Peyer's patch (tissue), 4 donors: ENCODE measurements at regions not wholly inside any gene's neighbourhood (a gene's known extent, or its start where the extent isn't known, plus 50 kb on each side); places are given as distances from the start of the nearest gene placed in this dataset.
"Not testable (repeated sequence)": the region's sequence is repeated elsewhere in the genome, so short reads cannot be mapped to it uniquely, and the experiment has no call there.

Experiments
- DNase-seq, 3 donors: peaks; one replicate each; pipeline ENCODE4 v3.0.0-alpha.2; 2017 to 2019
- H3K27ac ChIP-seq, 4 donors: fragments of 200-600 bp; sonication (generic); one replicate each; pipeline ENCODE4 v1.5.1; 2016 to 2019
- H3K27me3 ChIP-seq, 2 donors: fragments of 200-600 bp; sonication (generic); one replicate each; pipeline ENCODE4 v1.5.1; 2019
- H3K36me3 ChIP-seq, 3 donors: fragments of 200-600 bp; sonication (generic); one replicate each; pipeline ENCODE4 v1.5.1; 2016 to 2019
- H3K4me1 ChIP-seq, 4 donors: fragments of 200-600 bp; sonication (generic); one replicate each; pipeline ENCODE4 v1.5.1; 2016 to 2019
- H3K4me3 ChIP-seq, 4 donors: fragments of 200-600 bp; sonication (generic); 1 replicate in 3 of 4; 2 replicates in 1 of 4; pipeline ENCODE4 v1.5.1; 2016 to 2019; ENCODE audit warnings: mild to moderate bottlenecking in 1 of 4
- H3K9me3 ChIP-seq, 4 donors: fragments of 200-600 bp; sonication (generic); one replicate each; pipeline ENCODE4 v1.5.1; 2016 to 2019; ENCODE audit warnings: mild to moderate bottlenecking in 1 of 4
- POLR2A ChIP-seq, 2 donors: fragments of 450-650 bp; IDR thresholded peaks; one replicate each; pipeline ENCODE4 v1.5.1; 2017; ENCODE audit warnings: antibody characterized with exemption in 2 of 2, mild to moderate bottlenecking in 2 of 2, moderate library complexity in 2 of 2
- TF ChIP-seq, protein P1 (sequence below), 6 experiments: fragments of 450-650 bp in 4 of 6; fragments of 200-600 bp in 2 of 6; sonication (generic) in 1 of 6; IDR thresholded peaks; one replicate each; pipeline ENCODE4 v1.5.1; 2017 to 2019; ENCODE audit warnings: antibody characterized with exemption in 6 of 6, mild to moderate bottlenecking in 3 of 6, moderate library complexity in 1 of 6

- Histone ChIP-seq H3K36me3 (no peaks in the 10 kb centered on the region), H3K4me1 (no peaks in the 10 kb centered on the region), H3K9me3 (no peaks in the 10 kb centered on the region), H3K27ac (no peak overlapping the region), H3K27me3 (no peaks in the 10 kb centered on the region), H3K4me3 (no peak overlapping the region)
- peak in 1 of 3 donors; percentile 12 for DNase-seq
- TF ChIP-seq, protein P1, sequence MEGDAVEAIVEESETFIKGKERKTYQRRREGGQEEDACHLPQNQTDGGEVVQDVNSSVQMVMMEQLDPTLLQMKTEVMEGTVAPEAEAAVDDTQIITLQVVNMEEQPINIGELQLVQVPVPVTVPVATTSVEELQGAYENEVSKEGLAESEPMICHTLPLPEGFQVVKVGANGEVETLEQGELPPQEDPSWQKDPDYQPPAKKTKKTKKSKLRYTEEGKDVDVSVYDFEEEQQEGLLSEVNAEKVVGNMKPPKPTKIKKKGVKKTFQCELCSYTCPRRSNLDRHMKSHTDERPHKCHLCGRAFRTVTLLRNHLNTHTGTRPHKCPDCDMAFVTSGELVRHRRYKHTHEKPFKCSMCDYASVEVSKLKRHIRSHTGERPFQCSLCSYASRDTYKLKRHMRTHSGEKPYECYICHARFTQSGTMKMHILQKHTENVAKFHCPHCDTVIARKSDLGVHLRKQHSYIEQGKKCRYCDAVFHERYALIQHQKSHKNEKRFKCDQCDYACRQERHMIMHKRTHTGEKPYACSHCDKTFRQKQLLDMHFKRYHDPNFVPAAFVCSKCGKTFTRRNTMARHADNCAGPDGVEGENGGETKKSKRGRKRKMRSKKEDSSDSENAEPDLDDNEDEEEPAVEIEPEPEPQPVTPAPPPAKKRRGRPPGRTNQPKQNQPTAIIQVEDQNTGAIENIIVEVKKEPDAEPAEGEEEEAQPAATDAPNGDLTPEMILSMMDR (IDR thresholded peaks at IDR 0.05) = no peak
- no peak for TF ChIP-seq POLR2A (IDR thresholded peaks at IDR 0.05)
Observed at GRCh38 chr1:29621826-29622435, 385.6 kb downstream of the PTPRU start.

DNA sequence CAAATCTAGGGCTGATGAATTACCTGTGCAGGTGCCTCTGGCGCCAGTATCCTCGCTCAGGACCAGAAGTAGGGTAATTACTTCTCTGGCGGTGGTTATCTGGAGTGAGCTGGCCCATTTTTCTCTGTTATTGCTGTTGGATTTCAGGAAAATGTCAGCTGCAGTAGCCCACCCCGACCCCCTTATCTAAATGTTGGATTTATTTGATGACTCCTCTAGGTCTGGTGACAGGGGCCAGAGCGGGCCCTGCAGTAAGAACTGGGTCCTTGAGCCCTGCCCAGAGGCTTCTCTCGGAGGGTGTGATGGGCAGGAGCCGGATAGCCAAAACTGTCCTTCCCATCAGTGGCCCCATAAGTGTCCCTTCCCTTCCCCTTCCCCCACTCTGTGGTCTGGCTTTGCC is 384.3 kb downstream of the PTPRU start:
- peak in 1 of 3 donors; percentile 8 for DNase-seq
- Histone ChIP-seq H3K27ac (no peak overlapping the region), H3K27me3 (no peaks in the 10 kb centered on the region), H3K9me3 (no peaks in the 10 kb centered on the region), H3K4me3 (no peak overlapping the region), H3K4me1 (no peaks in the 10 kb centered on the region), H3K36me3 (no peaks in the 10 kb centered on the region)
- TF ChIP-seq POLR2A (IDR thresholded peaks at IDR 0.05) = no peak
- TF ChIP-seq, protein P1 (IDR thresholded peaks at IDR 0.05) = no peak

DNA sequence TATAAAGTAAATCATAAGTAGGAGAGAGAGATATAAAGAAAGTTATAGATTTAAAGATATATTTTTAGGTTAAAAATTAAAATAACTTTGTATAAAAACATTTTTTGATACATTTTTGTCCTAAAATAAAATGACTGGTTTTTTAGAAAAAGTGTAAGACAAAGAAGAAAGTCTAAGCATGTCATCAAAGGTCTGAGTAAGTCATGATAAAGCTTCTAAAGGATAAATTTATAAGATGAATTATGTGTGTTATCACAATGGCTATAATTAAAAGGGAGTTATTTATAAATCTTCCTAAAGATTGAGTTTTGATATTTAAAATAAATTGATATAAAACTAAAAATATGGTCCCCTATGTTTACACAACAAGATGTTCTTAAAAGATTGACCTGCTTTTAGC is 370.9 kb downstream of the PTPRU start:
- Histone ChIP-seq H3K4me3 (no peak overlapping the region), H3K36me3 (no peaks in the 10 kb centered on the region), H3K4me1 (no peaks in the 10 kb centered on the region), H3K27ac (no peak overlapping the region), H3K9me3 (no peaks in the 10 kb centered on the region), H3K27me3 (no peaks in the 10 kb centered on the region)
- no peak for DNase-seq
- TF ChIP-seq, protein P1 (IDR thresholded peaks at IDR 0.05) = no peak
- no peak for TF ChIP-seq POLR2A (IDR thresholded peaks at IDR 0.05)

DNA sequence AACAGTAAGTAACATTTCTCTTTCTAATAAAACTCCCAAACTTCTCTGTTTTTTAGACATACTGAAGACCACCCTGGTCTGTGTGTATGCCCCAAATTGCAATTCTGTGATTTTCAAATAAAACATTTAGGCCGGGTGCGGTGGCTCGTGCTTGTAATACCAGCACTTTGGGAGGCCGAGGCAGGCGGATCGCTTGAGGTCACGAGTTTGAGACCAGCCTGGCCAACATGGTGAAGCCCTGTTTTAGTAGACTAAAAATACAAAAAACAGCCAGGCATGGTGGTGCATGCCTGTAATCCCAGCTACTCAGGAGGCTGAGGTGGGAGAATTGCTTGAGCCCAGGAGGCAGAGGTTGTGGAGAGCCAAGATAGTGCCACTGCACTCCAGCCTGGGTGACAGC is 368.5 kb downstream of the PTPRU start:
- not testable (repeated sequence) for H3K27ac ChIP-seq, H3K36me3 ChIP-seq, H3K4me1 ChIP-seq, H3K9me3 ChIP-seq, H3K4me3 ChIP-seq, DNase-seq, H3K27me3 ChIP-seq

DNA sequence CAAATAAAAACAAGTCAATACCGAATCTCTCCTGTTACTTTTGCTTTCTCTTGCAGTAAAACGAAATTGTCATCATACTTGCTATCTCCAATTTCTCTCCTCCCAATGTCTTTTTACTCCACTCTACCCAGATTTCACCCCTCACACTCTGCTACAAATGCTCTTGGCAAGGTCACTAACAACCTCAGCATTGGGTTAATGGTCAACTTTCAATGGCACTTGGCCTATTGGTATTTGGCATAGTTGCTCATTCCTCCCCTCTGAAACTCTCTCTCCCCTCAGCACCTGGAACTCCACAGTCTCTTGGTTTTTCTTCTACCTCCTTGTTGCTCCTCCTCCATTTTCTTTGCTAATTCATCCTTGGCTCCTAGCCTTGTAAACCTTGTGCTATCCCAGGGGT is 367.3 kb downstream of the PTPRU start:
- H3K27ac ChIP-seq = no peak overlapping the region
- H3K9me3 ChIP-seq = no peaks in the 10 kb centered on the region
- no peaks in the 10 kb centered on the region for H3K36me3 ChIP-seq
- H3K27me3 ChIP-seq = no peaks in the 10 kb centered on the region
- no peak for TF ChIP-seq POLR2A (IDR thresholded peaks at IDR 0.05)
- TF ChIP-seq, protein P1 (IDR thresholded peaks at IDR 0.05) = no peak
- H3K4me1 ChIP-seq = no peaks in the 10 kb centered on the region
- no peak overlapping the region for H3K4me3 ChIP-seq
- no peak for DNase-seq

GRCh38 chr1:29602203-29602602 is 365.9 kb downstream of the PTPRU start:
- H3K4me3 ChIP-seq = no peak overlapping the region
- no peaks in the 10 kb centered on the region for H3K4me1 ChIP-seq
- no peaks in the 10 kb centered on the region for H3K36me3 ChIP-seq
- H3K9me3 ChIP-seq = no peaks in the 10 kb centered on the region
- TF ChIP-seq, protein P1 (IDR thresholded peaks at IDR 0.05) = no peak
- no peak for TF ChIP-seq POLR2A (IDR thresholded peaks at IDR 0.05)
- H3K27me3 ChIP-seq = no peaks in the 10 kb centered on the region
- no peak for DNase-seq
- H3K27ac ChIP-seq = no peak overlapping the region
